Endothelial cell of umbilical vein (primary cell): ENCODE measurements at regions not wholly inside any gene's neighbourhood (a gene's known extent, or its start where the extent isn't known, plus 50 kb on each side); places are given as distances from the start of the nearest gene placed in this dataset.

Source experiments
- EZH2 ChIP-seq: IDR thresholded peaks from 2 replicates; pipeline ENCODE4 v1.6.1; 2012; ENCODE audit warnings: borderline replicate concordance, low read depth, mild to moderate bottlenecking, moderate library complexity, low read length, inconsistent platforms; ENCODE audit not compliant: severe bottlenecking
- MYC ChIP-seq: IDR thresholded peaks from one replicate; pipeline ENCODE4 v1.6.1; 2011; ENCODE audit warnings: mild to moderate bottlenecking, low read depth, low read length
- POLR2AphosphoS5 ChIP-seq: IDR thresholded peaks from 2 replicates; pipeline ENCODE4 v1.6.1; 2012; ENCODE audit warnings: low read depth, mild to moderate bottlenecking, control low read depth, low read length, moderate library complexity; ENCODE audit not compliant: insufficient read depth
- TF ChIP-seq, protein P1 (sequence below), 2 donors: IDR thresholded peaks; 1 replicate in 1 of 2; 2 replicates in 1 of 2; pipeline ENCODE4 v1.5.1; 2011; ENCODE audit warnings: low read length in 2 of 2, mild to moderate bottlenecking in 2 of 2, moderate library complexity in 2 of 2, control low read depth in 1 of 2, inconsistent platforms in 1 of 2, low read depth in 1 of 2; ENCODE audit not compliant: insufficient read depth in 1 of 2; ENCODE audit errors: extremely low read depth in 1 of 2

- TF ChIP-seq, protein P1, sequence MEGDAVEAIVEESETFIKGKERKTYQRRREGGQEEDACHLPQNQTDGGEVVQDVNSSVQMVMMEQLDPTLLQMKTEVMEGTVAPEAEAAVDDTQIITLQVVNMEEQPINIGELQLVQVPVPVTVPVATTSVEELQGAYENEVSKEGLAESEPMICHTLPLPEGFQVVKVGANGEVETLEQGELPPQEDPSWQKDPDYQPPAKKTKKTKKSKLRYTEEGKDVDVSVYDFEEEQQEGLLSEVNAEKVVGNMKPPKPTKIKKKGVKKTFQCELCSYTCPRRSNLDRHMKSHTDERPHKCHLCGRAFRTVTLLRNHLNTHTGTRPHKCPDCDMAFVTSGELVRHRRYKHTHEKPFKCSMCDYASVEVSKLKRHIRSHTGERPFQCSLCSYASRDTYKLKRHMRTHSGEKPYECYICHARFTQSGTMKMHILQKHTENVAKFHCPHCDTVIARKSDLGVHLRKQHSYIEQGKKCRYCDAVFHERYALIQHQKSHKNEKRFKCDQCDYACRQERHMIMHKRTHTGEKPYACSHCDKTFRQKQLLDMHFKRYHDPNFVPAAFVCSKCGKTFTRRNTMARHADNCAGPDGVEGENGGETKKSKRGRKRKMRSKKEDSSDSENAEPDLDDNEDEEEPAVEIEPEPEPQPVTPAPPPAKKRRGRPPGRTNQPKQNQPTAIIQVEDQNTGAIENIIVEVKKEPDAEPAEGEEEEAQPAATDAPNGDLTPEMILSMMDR (IDR thresholded peaks at IDR 0.05; ENCODE audit: extremely low read depth in 1 of 2, insufficient read depth in 1 of 2, low read depth in 1 of 2, low read length in 2 of 2): no peak
- TF ChIP-seq MYC (no peak), POLR2AphosphoS5 (no peak), EZH2 (no peak)
Observed at GRCh38 chr6:98382246-98382645, 452.1 kb upstream of the POU3F2 start.
